Natural killer cell (primary cell): ENCODE measurements at regions not wholly inside any gene's neighbourhood (a gene's known extent, or its start where the extent isn't known, plus 50 kb on each side); places are given as distances from the start of the nearest gene placed in this dataset.

Experiments used
- ATAC-seq, 3 donors: fragments of 150-1000 bp in 2 of 3; fragments of 200-7000 bp in 1 of 3; cut with Tn5 transposase; 1 replicate in 1 of 3; 2 replicates in 2 of 3; pipeline ENCODE4 v1.10.0; 2021; ENCODE audit warnings: mild to moderate bottlenecking in 2 of 3, moderate library complexity in 2 of 3
- DNase-seq, 2 donors: peaks; one replicate each; pipeline versions ENCODE4 v3.0.0 to v3.0.0-alpha.2; 2013 to 2021; ENCODE audit warnings: mixed read lengths in 1 of 2
- H3K27ac ChIP-seq: one replicate; pipeline ENCODE4 v1.5.1; 2013; ENCODE audit warnings: mild to moderate bottlenecking, low read length
- H3K27me3 ChIP-seq: one replicate; pipeline ENCODE4 v1.6.1; 2013; ENCODE audit warnings: low read length; ENCODE audit not compliant: control insufficient read depth, insufficient read depth
- H3K36me3 ChIP-seq: one replicate; pipeline ENCODE4 v1.6.1; 2013; ENCODE audit warnings: low read length; ENCODE audit not compliant: control insufficient read depth, insufficient read depth
- H3K4me1 ChIP-seq: one replicate; pipeline ENCODE4 v1.6.1; 2013; ENCODE audit warnings: low read length; ENCODE audit not compliant: control insufficient read depth, insufficient read depth
- H3K4me3 ChIP-seq: one replicate; pipeline ENCODE4 v1.5.1; 2013; ENCODE audit warnings: low read length
- H3K9me3 ChIP-seq: one replicate; pipeline ENCODE4 v1.6.1; 2013; ENCODE audit warnings: low read length; ENCODE audit not compliant: control insufficient read depth, insufficient read depth
- H3K27ac Mint-ChIP-seq, 2 donors: one replicate each; pipeline ENCODE4 v1.8.0; 2022; ENCODE audit warnings: mild to moderate bottlenecking in 2 of 2, mixed read lengths in 2 of 2, moderate library complexity in 1 of 2
- H3K27me3 Mint-ChIP-seq, 2 donors: one replicate each; pipeline ENCODE4 v1.8.0; 2022; ENCODE audit warnings: low read depth in 2 of 2, mixed read lengths in 2 of 2
- H3K36me3 Mint-ChIP-seq: one replicate; pipeline ENCODE4 v1.8.0; 2022; ENCODE audit warnings: mixed read lengths
- H3K4me1 Mint-ChIP-seq, 2 donors: one replicate each; pipeline ENCODE4 v1.8.0; 2022; ENCODE audit warnings: mixed read lengths in 2 of 2
- H3K4me3 Mint-ChIP-seq: one replicate; pipeline ENCODE4 v1.8.0; 2022; ENCODE audit warnings: mild to moderate bottlenecking, moderate library complexity, mixed read lengths
- H3K9me3 Mint-ChIP-seq, 2 donors: one replicate each; pipeline ENCODE4 v1.8.0; 2022; ENCODE audit warnings: mixed read lengths in 2 of 2
- CTCF ChIP-seq: fragments of 200-600 bp; IDR thresholded peaks from one replicate; pipeline ENCODE4 v1.8.0; 2022; ENCODE audit warnings: antibody characterized with exemption
- WGBS: methylation state at CpG from one replicate; pipeline ENCODE4 v1.1.7; 2013; ENCODE audit warnings: missing lambda C conversion rate; ENCODE audit not compliant: insufficient coverage; 5-methylcytosine and 5-hydroxymethylcytosine counted together
- intact Hi-C: fragments of 100-400 bp; cut with micrococcal nuclease; formaldehyde crosslinking; loops from one replicate; pipeline ENCODE4 v1.14.2; 2022

- H3K36me3 Mint-ChIP-seq: no peaks in the 10 kb centered on the region
- H3K4me1 Mint-ChIP-seq: no peaks in the 10 kb centered on the region
- no peak overlapping the region for H3K27ac Mint-ChIP-seq
- no peak overlapping the region for H3K4me3 Mint-ChIP-seq
- Histone ChIP-seq H3K27me3 (no peaks in the 10 kb centered on the region), H3K36me3 (no peaks in the 10 kb centered on the region), H3K4me3 (no peak overlapping the region), H3K9me3 (no peaks in the 10 kb centered on the region), H3K27ac (no peak overlapping the region), H3K4me1 (no peaks in the 10 kb centered on the region)
- no peak for TF ChIP-seq CTCF
- WGBS: no CpG with 5 or more reads among the region's 2 CpGs
- no peak for DNase-seq
- intact Hi-C loops: no loop called here
- no peaks in the 10 kb centered on the region for H3K27me3 Mint-ChIP-seq
- H3K9me3 Mint-ChIP-seq: no peaks in the 10 kb centered on the region
- no peak for ATAC-seq
These were observed 58.3 kb upstream of the HPGD start for GRCh38 chr4:174580597-174580996.

GRCh38 chr4:174579421-174579820 is 57.1 kb upstream of the HPGD start:
- no peak for TF ChIP-seq CTCF
- Histone ChIP-seq H3K4me1 (no peaks in the 10 kb centered on the region), H3K27me3 (no peaks in the 10 kb centered on the region), H3K36me3 (no peaks in the 10 kb centered on the region), H3K27ac (no peak overlapping the region), H3K9me3 (no peaks in the 10 kb centered on the region), H3K4me3 (no peak overlapping the region)
- WGBS: 98% methylated on average over 3 of the region's 3 CpGs
- ATAC-seq (no peak), DNase-seq (no peak)
- H3K4me3 Mint-ChIP-seq: no peak overlapping the region
- no peaks in the 10 kb centered on the region for H3K9me3 Mint-ChIP-seq
- no peaks in the 10 kb centered on the region for H3K4me1 Mint-ChIP-seq
- intact Hi-C loops: no loop called here
- no peak overlapping the region for H3K27ac Mint-ChIP-seq
- H3K36me3 Mint-ChIP-seq: no peaks in the 10 kb centered on the region
- H3K27me3 Mint-ChIP-seq: no peaks in the 10 kb centered on the region

- Mint-ChIP-seq H3K36me3 (no peaks in the 10 kb centered on the region), H3K4me1 (no peaks in the 10 kb centered on the region), H3K4me3 (no peak overlapping the region), H3K9me3 (no peaks in the 10 kb centered on the region), H3K27me3 (no peaks in the 10 kb centered on the region), H3K27ac (no peak overlapping the region)
- intact Hi-C loops: no loop called here
- 100% methylated on average over 1 of the region's 1 CpG for WGBS
- Histone ChIP-seq H3K27ac (no peak overlapping the region), H3K27me3 (no peaks in the 10 kb centered on the region), H3K4me3 (no peak overlapping the region), H3K36me3 (no peaks in the 10 kb centered on the region), H3K9me3 (no peaks in the 10 kb centered on the region), H3K4me1 (no peaks in the 10 kb centered on the region)
- DNase-seq: no peak
- no peak for TF ChIP-seq CTCF
- no peak for ATAC-seq
These were observed 56.1 kb upstream of the HPGD start for GRCh38 chr4:174578366-174578765.

GRCh38 chr4:174575436-174575835 is 53.1 kb upstream of the HPGD start:
- Histone ChIP-seq H3K9me3 (no peaks in the 10 kb centered on the region), H3K27me3 (no peaks in the 10 kb centered on the region), H3K4me1 (no peaks in the 10 kb centered on the region), H3K36me3 (no peaks in the 10 kb centered on the region), H3K4me3 (no peak overlapping the region), H3K27ac (no peak overlapping the region)
- DNase-seq: no peak
- no peak overlapping the region for H3K27ac Mint-ChIP-seq
- H3K9me3 Mint-ChIP-seq: no peaks in the 10 kb centered on the region
- ATAC-seq: no peak
- no peak for TF ChIP-seq CTCF
- intact Hi-C loops: no loop called here
- no peaks in the 10 kb centered on the region for H3K4me1 Mint-ChIP-seq
- no peaks in the 10 kb centered on the region for H3K36me3 Mint-ChIP-seq
- H3K4me3 Mint-ChIP-seq: no peak overlapping the region
- WGBS: 92% methylated on average over 2 of the region's 2 CpGs
- peaks cover 3 to 10% of the 10 kb centered on the region in 2 donors for H3K27me3 Mint-ChIP-seq
